ENCODE measurements at regions not wholly inside any gene's neighbourhood (a gene's known extent, or its start where the extent isn't known, plus 50 kb on each side); places are given as distances from the start of the nearest gene placed in this dataset.
"Not testable (repeated sequence)": the region's sequence is repeated elsewhere in the genome, so short reads cannot be mapped to it uniquely, and the experiment has no call there.

DNA sequence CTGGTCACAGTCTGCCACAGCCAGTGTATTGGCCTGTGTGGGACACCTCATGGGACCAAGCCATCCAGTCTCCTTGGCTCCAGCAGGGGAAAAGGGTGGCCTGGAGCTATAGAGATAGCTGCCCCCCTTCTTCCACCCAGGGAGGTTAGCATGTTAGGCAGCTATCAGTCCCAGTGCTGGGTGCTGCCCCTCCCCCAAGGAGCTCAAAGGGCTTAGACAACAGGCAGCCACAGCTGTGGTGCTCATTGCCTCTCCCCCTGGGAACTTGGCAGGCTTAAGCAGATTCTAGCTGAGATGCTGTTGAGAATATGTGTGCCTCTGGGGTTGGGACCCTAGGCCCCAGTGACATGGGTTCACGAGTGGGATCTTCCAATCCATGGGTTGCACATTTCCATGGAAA, 226.0 kb upstream of the PTGER4 start:
- Histone ChIP-seq H3K9me3 (ENCODE audit: insufficient read depth, low read depth, low read length) (no peaks in the 10 kb centered on the region; the same call in 1 of the 2 replicates), H3K27me3 (ENCODE audit: insufficient read depth, low read length) (no peaks in the 10 kb centered on the region), H3K36me3 (ENCODE audit: insufficient read depth, low read length) (no peaks in the 10 kb centered on the region), H3K9ac (ENCODE audit: low read depth, low read length) (no peak overlapping the region), H3K4me1 (ENCODE audit: insufficient read depth, low read length) (no peaks in the 10 kb centered on the region), H3K27ac (ENCODE audit: low read depth, low read length) (no peak overlapping the region), H3K4me3 (ENCODE audit: low read length) (no peak overlapping the region)
- 83% methylated on average over 1 of the region's 1 CpG for WGBS

DNA sequence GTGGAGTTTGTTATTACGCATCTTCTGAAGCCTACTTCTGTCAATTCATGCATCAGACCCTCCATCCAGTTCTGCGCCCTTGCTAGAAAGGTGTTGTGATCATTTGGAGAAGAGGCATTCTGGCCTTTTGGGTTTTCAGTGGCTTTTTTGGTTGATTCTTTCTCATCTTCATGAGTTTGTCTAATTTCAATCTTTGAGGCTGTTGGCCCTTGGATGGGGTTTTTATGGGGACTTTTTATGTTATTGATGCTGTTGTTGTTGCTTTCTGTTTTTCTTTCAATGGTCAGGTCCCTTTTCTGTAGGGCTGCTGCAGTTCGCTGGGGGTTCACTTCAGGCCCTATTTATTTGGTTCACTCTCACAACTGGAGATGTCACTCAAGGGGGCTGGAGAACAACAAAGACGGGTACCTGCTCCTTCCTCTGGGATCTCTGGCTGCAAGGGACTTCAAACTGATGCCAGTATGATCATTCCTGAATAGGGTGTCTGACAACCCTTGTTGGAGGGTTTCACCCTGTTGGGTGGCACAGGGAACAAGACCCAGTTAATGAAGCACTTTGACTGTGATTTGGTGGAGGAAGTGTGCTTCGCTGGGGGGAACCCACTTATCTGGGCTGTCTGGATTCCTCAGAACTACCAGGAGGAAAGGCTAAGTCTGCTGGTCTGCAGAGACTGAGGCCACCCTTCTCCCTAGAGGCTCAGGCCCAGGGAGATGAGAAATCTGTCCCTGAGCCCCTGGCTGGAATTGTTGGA, 226.7 kb upstream of the PTGER4 start:
- H3K9ac ChIP-seq (ENCODE audit: low read depth, low read length), result no peak overlapping the region
- H3K27ac ChIP-seq (ENCODE audit: low read depth, low read length), result no peak overlapping the region
- no peaks in the 10 kb centered on the region; the same call in 1 of the 2 replicates for H3K9me3 ChIP-seq (ENCODE audit: insufficient read depth, low read depth, low read length)
- WGBS, result 86% methylated on average over 5 of the region's 5 CpGs
- no peaks in the 10 kb centered on the region for H3K27me3 ChIP-seq (ENCODE audit: insufficient read depth, low read length)
- no peaks in the 10 kb centered on the region for H3K4me1 ChIP-seq (ENCODE audit: insufficient read depth, low read length)
- no peak overlapping the region for H3K4me3 ChIP-seq (ENCODE audit: low read length)
- H3K36me3 ChIP-seq (ENCODE audit: insufficient read depth, low read length), result no peaks in the 10 kb centered on the region

DNA sequence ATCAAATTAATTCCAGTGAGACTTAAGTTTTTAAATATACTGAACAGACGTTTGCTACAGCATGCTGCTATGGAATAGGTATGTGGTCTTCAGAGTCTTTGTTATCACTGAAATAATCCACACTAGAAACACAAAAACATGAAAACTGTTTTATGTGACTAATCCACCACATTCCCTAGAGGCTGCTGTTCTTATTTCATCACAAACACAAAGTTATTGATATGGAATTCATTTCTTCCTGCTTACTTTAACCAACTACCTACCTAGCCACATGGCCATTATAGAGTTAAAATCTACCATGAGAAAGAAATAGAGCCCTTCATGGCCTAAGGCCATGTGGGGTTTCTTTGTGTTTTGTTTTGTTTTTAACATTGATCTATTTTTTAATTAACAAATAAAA, 232.3 kb upstream of the PTGER4 start:
- no CpG with 5 or more reads among the region's 1 CpG for WGBS
- peaks cover 11% of the 10 kb centered on the region; the same call in 1 of the 2 replicates for H3K9me3 ChIP-seq (ENCODE audit: insufficient read depth, low read depth, low read length)
- no peak overlapping the region for H3K27ac ChIP-seq (ENCODE audit: low read depth, low read length)
- no peak overlapping the region for H3K4me3 ChIP-seq (ENCODE audit: low read length)
- H3K27me3 ChIP-seq (ENCODE audit: insufficient read depth, low read length), result no peaks in the 10 kb centered on the region
- 0 out of 2 replicates have a peak, but pooled peaks cover 4% of the 10 kb centered on the region for H3K4me1 ChIP-seq (ENCODE audit: insufficient read depth, low read length)
- H3K9ac ChIP-seq (ENCODE audit: low read depth, low read length), result no peak overlapping the region
- no peaks in the 10 kb centered on the region for H3K36me3 ChIP-seq (ENCODE audit: insufficient read depth, low read length)

DNA sequence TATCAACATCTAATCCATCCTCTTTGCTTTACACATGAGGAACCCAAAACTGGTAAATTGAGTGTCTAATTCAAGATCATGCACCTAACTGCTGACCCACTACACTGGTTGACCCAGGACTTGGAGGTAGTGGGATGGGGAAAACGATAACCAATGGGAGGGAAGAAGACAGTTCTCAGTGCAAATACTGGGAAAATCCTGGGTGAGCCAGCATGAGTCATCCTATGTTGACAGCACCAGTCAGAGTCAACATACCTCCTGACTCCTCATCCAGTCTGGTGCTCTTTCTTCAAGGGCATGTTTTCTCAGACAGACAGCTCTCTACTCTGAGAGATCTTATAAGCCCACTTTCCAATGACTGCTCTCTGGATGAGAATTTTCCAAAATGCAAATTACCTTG, 232.8 kb upstream of the PTGER4 start:
- no peaks in the 10 kb centered on the region for H3K27me3 ChIP-seq (ENCODE audit: insufficient read depth, low read length)
- no peak overlapping the region for H3K4me3 ChIP-seq (ENCODE audit: low read length)
- H3K4me1 ChIP-seq (ENCODE audit: insufficient read depth, low read length), result 0 out of 2 replicates have a peak, but pooled peaks cover 8% of the 10 kb centered on the region
- WGBS, result 30% methylated on average over 1 of the region's 1 CpG
- no peak overlapping the region for H3K9ac ChIP-seq (ENCODE audit: low read depth, low read length)
- no peak overlapping the region for H3K27ac ChIP-seq (ENCODE audit: low read depth, low read length)
- H3K36me3 ChIP-seq (ENCODE audit: insufficient read depth, low read length), result no peaks in the 10 kb centered on the region
- peaks cover 11% of the 10 kb centered on the region; the same call in 1 of the 2 replicates for H3K9me3 ChIP-seq (ENCODE audit: insufficient read depth, low read depth, low read length)

DNA sequence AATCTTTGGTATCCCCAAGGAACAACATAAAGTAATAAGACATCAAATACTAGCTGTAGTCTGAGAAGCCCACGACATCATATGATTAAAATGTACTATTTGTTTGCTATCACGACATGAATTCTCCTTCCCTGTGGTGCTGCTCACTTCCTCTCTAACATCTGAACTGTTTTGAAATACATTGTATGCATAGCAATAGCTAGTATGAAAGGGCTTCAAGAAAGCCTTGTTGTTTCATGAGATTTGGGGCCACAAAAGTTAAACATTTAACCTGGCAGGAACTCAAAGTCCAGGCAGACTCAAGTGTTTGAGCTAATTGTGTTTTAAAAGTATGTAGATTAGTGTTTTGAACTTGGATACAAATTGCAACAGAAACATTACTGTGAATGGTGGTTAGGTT, 237.4 kb upstream of the PTGER4 start:
- no peak overlapping the region for H3K4me3 ChIP-seq (ENCODE audit: low read length)
- WGBS, result 57% methylated on average over 2 of the region's 2 CpGs
- peaks cover 11% of the 10 kb centered on the region; the same call in 1 of the 2 replicates for H3K9me3 ChIP-seq (ENCODE audit: insufficient read depth, low read depth, low read length)
- H3K36me3 ChIP-seq (ENCODE audit: insufficient read depth, low read length), result no peaks in the 10 kb centered on the region
- no peak overlapping the region for H3K9ac ChIP-seq (ENCODE audit: low read depth, low read length)
- no peak overlapping the region for H3K27ac ChIP-seq (ENCODE audit: low read depth, low read length)
- 0 out of 2 replicates have a peak, but pooled peaks cover 8% of the 10 kb centered on the region for H3K4me1 ChIP-seq (ENCODE audit: insufficient read depth, low read length)
- no peaks in the 10 kb centered on the region for H3K27me3 ChIP-seq (ENCODE audit: insufficient read depth, low read length)

DNA sequence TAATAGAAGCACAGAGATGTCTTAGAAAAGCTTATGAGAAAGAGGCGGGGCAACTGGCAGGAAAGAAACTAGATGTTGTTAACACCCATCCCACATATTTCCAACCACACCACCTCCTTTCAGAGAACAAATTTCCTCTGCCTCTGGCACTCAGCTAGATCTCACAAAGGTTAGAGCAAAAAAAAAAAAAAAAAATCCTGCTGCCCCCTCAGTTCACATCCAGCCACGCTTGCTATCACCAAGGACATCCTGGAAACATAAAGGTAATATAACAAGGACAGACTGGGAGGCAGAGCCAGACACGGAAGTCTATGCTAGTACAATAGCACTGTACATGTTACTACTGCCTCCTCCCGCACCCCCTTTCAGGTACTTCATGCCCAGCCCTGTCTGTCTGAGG, 238.0 kb upstream of the PTGER4 start:
- 96% methylated on average over 4 of the region's 4 CpGs for WGBS
- no peaks in the 10 kb centered on the region for H3K36me3 ChIP-seq (ENCODE audit: insufficient read depth, low read length)
- no peak overlapping the region for H3K4me3 ChIP-seq (ENCODE audit: low read length)

DNA sequence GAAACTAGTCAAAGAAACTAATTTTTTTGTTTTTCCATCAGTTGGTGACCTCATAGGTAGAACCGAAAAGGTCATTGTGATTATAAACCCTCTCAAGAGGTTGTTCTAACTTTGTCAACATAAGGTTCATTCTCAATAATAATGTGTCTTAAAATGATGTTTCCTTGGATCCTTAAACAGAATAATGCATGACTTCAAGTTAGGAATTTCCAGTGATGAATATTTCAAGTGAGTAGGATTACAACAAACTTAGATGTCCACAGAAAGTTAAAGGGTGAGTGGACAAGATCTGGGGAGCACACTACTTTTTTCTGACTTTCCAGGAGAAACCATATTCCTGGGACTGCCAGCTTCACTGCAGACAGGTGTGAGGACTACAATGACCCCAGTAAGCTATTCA, 239.0 kb upstream of the PTGER4 start:
- Histone ChIP-seq H3K27me3 (ENCODE audit: insufficient read depth, low read length) (no peaks in the 10 kb centered on the region), H3K36me3 (ENCODE audit: insufficient read depth, low read length) (no peaks in the 10 kb centered on the region), H3K9me3 (ENCODE audit: insufficient read depth, low read depth, low read length) (peaks cover 6% of the 10 kb centered on the region; the same call in 1 of the 2 replicates), H3K4me1 (ENCODE audit: insufficient read depth, low read length) (0 out of 2 replicates have a peak, but pooled peaks cover 8% of the 10 kb centered on the region), H3K9ac (ENCODE audit: low read depth, low read length) (no peak overlapping the region), H3K27ac (ENCODE audit: low read depth, low read length) (no peak overlapping the region), H3K4me3 (ENCODE audit: low read length) (no peak overlapping the region)
- WGBS, result 88% methylated on average over 1 of the region's 1 CpG

More for the DNA sequence above, 238.0 kb upstream of the PTGER4 start:
- H3K27ac ChIP-seq (ENCODE audit: low read depth, low read length), result no peak overlapping the region
- H3K9ac ChIP-seq (ENCODE audit: low read depth, low read length), result no peak overlapping the region
- H3K4me1 ChIP-seq (ENCODE audit: insufficient read depth, low read length), result 0 out of 2 replicates have a peak, but pooled peaks cover 8% of the 10 kb centered on the region
- peaks cover 6% of the 10 kb centered on the region; the same call in 1 of the 2 replicates for H3K9me3 ChIP-seq (ENCODE audit: insufficient read depth, low read depth, low read length)
- H3K27me3 ChIP-seq (ENCODE audit: insufficient read depth, low read length), result no peaks in the 10 kb centered on the region

DNA sequence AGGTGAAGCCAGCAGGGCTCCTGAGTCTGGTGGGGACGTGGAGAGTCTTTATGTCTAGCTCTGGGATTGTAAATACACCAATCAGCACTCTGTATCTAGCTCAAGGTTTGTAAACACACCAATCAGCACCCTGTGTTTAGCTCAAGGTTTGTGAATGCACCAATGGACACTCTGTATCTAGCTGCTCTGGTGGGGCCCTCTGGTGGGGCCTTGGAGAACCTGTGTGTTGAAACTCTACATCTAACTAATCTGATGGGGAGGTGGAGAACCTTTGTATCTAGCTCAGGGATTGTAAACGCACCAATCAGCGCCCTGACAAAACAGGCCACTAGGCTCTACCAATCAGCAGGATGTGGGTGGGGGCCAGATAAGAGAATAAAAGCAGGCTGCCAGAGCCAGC, 240.6 kb upstream of the PTGER4 start:
- not testable (repeated sequence) for H3K36me3 ChIP-seq (ENCODE audit: insufficient read depth, low read length); H3K9ac ChIP-seq (ENCODE audit: low read depth, low read length)
- WGBS, result 98% methylated on average over 3 of the region's 3 CpGs

DNA sequence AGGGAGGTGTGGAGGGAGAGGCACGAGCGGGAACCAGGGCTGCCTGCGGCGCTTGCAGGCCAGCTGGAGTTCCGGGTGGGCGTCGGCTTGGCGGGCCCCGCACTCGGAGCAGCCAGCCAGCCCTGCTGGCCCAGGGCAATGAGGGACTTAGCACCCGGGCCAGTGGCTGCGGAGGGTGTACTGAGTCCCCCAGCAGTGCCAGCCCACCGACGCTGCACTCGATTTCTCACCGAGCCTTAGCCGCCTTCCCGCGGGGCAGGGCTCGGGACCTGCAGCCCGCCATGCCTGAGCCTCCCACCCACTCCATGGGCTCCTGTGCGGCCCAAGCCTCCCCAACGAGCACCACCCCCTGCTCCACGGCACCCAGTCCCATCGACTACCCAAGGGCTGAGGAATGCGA, 241.1 kb upstream of the PTGER4 start:
- WGBS, result 92% methylated on average over 26 of the region's 26 CpGs
- not testable (repeated sequence) for H3K27me3 ChIP-seq (ENCODE audit: insufficient read depth, low read length); H3K9me3 ChIP-seq (ENCODE audit: insufficient read depth, low read depth, low read length); H3K9ac ChIP-seq (ENCODE audit: low read depth, low read length); H3K4me1 ChIP-seq (ENCODE audit: insufficient read depth, low read length); H3K27ac ChIP-seq (ENCODE audit: low read depth, low read length); H3K36me3 ChIP-seq (ENCODE audit: insufficient read depth, low read length); H3K4me3 ChIP-seq (ENCODE audit: low read length)

More for the DNA sequence above, 240.6 kb upstream of the PTGER4 start:
- not testable (repeated sequence) for H3K4me1 ChIP-seq (ENCODE audit: insufficient read depth, low read length); H3K27ac ChIP-seq (ENCODE audit: low read depth, low read length); H3K9me3 ChIP-seq (ENCODE audit: insufficient read depth, low read depth, low read length); H3K4me3 ChIP-seq (ENCODE audit: low read length); H3K27me3 ChIP-seq (ENCODE audit: insufficient read depth, low read length)

DNA sequence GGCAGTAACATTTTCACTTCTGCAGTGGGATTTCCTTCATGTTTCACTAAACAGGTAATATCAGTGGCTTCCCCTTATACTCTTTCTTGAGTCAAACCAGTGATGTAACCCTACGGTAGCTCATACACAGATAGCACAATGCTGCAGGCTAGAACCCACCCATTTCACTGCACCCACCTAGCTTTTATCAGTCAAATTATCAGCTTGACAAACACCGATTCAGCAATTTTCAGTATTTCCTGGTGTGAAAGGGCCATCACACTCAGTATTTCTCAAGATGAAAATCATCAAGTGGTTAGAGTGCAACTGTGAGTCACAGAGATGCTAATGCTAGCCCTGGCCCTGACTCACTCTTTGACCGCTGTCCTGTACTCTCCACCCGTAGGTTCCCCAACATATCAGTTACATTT, 242.3 kb upstream of the PTGER4 start:
- Histone ChIP-seq H3K27me3 (ENCODE audit: insufficient read depth, low read length) (no peaks in the 10 kb centered on the region), H3K36me3 (ENCODE audit: insufficient read depth, low read length) (no peaks in the 10 kb centered on the region), H3K9me3 (ENCODE audit: insufficient read depth, low read depth, low read length) (no peaks in the 10 kb centered on the region), H3K4me3 (ENCODE audit: low read length) (no peak overlapping the region), H3K9ac (ENCODE audit: low read depth, low read length) (no peak overlapping the region), H3K27ac (ENCODE audit: low read depth, low read length) (no peak overlapping the region), H3K4me1 (ENCODE audit: insufficient read depth, low read length) (peaks cover 12% of the 10 kb centered on the region)
- 90% methylated on average over 4 of the region's 4 CpGs for WGBS

DNA sequence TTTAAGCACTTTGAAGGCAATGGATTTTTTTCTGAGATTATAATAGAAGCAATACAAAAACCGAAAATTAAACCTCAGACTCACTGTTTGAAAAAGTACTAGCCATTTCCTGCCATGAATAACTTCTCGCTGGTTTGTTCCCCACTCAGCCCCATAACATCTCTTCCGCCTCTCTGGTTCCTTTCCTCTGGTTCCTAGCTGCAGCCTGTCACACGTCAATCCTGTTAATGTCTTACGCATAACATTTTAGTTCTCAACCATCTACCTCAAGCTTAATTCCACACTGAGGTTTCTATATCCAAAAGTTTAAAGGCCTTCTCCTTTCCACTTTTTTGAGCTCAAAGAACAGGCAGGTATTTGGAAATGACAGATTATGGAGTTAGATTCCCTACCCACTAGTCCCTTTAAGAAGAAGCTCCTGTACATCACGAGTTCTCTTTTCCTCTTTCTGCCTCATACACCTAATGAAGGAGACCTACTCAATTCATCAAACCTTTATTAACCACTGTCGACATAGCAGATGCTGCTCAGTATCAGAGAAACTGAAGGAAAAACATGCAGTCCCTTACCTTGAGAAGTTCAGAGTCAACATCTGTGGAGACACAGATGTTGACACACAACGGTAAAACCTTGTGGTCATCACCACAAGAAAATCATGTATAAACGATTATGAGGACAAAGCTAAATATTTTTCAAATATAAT, 243.0 kb upstream of the PTGER4 start:
- Histone ChIP-seq H3K9me3 (ENCODE audit: insufficient read depth, low read depth, low read length) (no peaks in the 10 kb centered on the region), H3K27ac (ENCODE audit: low read depth, low read length) (no peak overlapping the region), H3K4me1 (ENCODE audit: insufficient read depth, low read length) (peaks cover 8% of the 10 kb centered on the region), H3K9ac (ENCODE audit: low read depth, low read length) (no peak overlapping the region), H3K36me3 (ENCODE audit: insufficient read depth, low read length) (no peaks in the 10 kb centered on the region), H3K27me3 (ENCODE audit: insufficient read depth, low read length) (no peaks in the 10 kb centered on the region), H3K4me3 (ENCODE audit: low read length) (no peak overlapping the region)
- WGBS, result 93% methylated on average over 9 of the region's 9 CpGs
